ENCODE measurements at regions not wholly inside any gene's neighbourhood (a gene's known extent, or its start where the extent isn't known, plus 50 kb on each side); places are given as distances from the start of the nearest gene placed in this dataset.
A peak's percentile ranks its signal among the peaks of the same experiment; 100 is the strongest.

DNA sequence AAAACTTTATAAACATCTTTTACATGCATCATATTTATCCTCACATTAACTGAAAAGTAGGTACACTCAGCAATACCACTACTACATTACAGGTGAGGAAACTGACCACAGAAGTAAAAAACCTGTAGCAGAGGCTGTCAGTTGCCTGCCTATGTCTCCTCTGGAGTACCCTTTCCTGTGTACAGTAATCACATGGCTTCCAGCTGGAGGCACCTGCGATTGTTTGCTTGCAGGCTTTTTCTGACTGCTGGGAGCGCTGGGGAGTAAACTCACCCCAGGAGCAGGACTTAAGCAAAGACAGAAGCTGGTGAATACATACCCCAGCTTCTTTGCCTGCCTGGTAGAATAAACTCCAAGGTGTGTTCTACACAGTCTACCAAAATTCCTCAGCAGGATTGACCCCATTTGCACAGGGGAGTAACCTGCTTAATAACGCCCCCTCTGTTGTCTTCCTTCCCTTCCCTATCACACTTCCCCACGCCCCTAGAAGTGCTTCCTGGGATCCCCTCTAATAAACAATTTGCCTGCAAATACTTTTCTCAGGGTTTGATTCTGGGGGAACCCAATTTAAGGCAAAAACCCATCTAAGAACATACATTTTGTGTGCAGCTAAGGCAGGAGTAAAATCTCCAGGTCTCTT lies 138.9 kb downstream of the PTH2R start:
- peak; percentile 10 for DNase-seq

DNA sequence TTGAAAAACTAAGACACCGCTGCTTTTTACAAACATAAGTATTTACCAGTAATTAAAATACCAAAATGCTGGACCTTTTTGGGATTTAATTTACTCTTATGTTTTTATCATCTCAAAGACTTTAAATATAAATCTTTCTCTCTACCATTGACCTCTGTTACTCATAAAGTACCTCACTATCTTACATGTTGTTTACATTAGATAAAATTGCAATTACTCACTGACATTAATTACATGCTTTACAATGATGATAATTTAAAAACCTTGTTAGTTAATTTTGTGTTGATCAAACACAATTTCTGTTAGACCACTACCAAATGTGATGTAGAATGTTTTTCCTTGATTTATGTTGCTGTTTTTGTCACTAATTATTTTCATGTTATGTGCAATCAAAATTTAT lies 139.5 kb downstream of the PTH2R start:
- DNase-seq = no peak

DNA sequence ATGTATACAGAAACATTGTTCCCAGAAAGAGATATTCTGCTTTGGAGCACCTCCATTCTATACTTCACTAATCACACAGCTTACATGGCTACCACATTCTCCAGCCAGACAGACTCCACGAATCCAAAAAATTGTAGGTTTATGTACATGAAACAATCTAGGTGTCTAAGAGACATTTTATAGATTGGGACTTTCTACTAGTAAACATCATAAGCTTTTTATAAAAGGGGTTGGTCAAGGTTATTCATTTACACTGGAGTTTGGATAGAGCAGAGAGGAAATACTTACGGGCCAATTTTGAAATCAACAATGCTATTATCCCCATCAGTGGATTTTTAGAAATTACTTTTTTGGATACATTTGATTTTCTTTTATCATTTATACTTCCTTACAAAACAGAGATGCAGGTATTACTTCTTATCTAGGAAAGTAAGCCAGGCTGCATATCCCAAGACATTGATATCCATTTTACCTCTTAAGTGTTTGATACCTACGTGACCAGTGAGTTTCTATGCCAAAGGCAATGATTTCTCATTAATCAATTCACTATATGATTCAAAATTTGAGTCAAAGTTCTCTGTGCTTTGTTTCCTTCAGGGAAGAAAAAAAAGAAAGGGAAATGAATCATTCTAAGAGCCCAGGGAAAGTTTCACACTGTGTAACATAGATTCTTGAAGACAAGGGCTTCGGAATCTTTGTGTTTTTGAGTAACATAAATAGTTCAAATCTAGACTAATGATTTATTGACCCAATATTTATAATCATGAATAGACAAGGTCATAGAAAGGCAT lies 140.5 kb downstream of the PTH2R start:
- DNase-seq = no peak

DNA sequence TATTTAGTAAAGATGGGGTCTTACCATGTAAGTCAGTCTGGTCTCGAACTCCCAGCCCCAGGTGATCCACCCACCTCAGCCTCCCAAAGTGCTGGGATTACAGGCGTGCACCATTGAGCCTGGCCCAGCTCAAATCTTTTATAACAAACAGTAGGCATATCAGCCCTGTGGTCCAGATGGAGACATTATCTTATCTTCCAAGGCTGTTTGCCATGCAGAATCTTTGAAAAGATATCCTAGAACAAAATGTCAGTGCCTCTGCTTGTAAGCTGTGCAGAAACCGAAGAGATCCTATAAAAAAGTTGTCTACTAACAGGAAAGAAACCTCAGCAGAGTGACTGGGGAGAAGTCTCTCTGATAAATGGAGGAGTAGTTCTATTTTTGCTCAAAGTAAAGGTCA lies 142.1 kb downstream of the PTH2R start:
- no peak for DNase-seq

DNA sequence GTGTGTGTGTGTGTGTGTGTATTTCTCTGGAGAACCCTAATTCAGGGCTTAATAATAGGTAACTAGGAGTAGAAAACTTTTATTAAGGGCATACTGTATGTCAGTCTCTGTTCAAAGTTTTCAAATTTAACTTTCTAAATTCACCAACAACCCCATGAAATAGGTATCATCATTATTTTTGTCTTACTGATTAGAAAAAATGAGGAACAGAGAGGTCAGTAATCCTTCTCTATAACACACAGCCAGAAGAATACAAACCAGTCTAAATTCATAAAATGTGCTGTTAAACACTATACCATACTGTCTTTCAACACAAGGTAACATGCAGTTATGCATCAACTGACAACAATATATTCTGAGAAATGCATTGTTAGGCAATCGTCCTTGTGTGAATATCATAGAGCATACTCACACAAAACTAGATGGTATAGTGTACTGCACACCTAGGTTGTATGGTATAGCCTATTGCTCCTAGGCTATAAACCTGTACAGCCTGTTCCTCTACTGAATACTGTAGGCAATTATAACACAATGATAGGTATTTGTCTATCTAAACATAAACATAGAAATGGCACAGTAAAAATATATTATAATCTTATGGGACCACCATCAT lies 143.1 kb downstream of the PTH2R start:
- no peak for DNase-seq

DNA sequence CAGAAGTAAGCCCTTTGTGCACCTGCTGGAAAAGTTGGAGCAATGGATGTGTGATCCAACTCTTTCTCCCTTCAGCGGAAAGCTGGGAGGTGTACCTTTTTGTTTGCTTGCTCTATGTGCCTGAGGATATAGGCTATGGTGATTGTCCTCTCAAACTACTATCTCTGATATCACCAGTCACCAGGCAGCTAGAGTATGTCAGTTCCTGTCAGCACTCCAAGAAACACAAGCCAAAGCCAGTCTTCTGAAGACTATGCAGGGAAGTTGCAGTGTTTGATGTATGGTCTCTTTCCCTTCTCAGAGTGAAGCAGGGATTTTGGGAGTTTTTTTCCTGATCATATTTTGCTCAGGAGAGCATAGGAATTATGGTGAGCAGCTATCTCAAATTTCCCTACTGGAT lies 146.4 kb downstream of the PTH2R start:
- DNase-seq = no peak

DNA sequence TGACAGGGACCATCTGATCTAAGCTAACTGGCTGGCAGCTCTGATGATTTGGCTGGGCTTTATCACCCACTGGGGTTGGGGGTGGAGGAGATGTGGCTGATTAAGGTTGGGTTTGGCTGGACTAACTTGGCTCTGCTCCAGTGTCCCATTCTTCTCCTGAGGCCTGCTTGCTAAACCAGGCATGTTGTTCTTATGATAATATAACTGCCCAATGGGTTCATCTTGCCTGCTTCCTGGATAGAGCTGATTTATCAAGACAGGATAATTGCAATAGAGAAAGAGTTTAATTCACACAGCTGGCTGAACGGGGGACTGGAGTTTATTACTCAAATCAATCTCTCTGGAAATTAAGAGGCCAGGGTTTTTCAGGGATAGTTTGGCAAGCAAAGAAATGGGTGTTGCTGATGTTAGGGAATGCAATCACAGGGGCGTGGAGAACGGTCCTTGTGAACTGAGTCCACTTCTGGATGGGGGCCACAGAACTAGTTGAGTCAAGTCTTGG lies 150.4 kb downstream of the PTH2R start:
- no peak for DNase-seq

DNA sequence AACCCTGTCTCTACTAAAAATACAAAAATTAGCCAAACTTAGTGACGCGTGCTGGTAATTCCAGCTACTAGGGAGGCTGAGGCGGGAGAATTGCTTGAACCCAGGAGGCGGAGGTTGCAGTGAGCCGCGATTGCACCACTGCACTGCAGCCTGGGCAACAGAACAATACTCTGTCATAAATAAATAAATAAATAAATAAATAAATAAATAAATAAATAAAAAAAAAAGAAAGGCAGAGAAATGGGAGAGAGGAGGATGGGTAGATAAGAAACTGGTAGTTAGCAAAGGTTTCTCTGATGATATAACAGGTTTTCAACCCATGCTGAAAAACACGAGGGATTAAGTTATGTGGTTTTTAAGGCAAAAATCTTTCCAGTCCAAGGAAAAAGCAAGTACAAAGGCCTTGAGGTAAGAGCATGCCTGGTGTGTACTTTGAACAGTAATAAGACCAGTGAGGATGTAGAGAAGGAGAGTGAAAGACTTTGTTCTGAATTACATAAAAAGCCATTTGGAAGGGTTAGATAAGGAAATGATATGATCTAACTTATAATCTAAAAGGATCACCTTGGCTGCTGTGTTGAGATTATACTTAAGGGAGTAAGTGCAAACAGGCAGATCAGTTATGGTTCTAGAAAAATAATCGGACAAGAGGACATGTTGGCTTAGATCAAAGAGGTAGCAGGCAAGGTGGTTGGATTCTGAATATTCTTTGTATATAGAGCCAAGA lies 159.3 kb downstream of the PTH2R start:
- DNase-seq = no peak

DNA sequence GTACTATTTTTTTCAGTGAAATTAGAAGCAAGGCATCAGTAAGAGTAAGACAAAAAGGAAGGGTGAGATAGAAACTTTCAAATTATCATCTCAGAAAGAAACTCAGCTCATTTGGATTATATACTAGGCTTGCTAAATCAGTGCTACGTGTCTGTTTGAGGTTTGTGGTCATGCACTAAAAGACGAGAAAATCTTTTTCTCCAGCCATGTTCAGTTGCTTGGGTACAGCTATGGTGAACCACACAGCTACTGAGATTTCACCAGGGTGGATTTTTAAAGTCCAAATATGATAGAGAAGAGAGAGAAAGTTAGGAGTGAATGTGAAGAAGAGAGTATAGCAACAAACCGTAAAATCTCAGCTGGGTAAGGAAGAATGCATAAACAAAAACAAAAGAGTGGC lies 161.6 kb downstream of the PTH2R start:
- no peak for DNase-seq

DNA sequence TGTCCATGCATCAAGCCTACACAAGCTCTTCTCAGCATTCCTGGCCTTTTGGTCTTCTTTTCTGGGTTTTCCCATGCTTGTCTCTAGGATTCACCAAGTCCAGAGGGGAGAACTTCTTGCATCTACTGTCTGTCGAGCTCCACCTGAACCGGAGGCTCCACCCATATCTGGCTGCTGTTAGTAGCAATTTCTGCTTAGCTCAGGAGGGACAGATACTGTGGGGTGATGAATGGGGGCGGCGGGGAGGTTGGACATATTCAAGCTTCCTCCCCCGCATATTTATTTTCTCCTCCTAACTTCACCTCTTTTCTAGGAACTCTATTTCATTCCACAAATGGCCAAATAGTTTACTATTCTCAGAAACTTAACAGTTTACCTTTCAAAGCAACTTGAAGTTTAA lies 163.5 kb downstream of the PTH2R start:
- DNase-seq = no peak

DNA sequence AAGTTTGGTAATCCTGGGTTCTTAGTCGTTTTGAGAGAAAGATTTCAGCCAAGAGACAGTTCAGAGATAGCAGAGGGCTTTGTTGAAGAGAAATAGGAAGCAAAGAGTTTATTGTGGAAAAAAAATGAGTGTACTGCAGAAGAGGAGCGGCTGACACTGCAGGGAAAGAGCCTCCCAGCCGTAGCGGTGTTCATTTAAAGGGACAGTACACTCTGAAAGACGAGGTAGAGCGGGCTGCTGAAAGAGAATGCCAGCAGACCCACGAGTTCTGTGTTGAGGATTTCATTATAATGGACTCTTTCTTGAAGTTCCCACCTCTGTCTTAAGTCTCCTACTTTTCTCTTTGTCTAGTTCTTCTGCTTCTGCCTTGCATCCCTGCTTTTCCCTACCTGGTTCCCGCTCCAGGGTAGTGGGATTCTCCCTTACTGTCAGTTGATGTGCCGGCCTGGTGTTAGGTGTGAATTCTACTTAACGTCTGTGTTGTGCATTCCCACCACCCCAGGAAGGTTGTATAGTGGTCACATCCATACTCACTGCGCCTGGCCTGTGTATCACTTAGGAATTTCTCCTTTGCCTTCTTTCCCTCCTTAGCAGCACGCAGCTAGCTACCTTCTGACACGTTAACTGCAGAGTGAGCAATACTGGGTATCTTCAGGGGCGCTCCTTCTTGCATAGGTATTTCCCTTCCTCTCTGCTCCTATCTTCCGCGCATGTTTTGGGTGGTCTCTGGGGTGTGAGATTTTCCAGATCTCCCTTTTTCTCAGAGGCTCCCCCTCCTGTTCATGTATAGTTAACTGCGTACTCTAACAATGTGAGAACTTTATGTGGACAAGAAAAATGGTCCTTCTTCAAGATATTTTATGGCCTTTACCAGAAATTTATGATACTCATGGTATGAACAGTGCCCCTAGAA lies 164.5 kb downstream of the PTH2R start:
- no peak for DNase-seq

DNA sequence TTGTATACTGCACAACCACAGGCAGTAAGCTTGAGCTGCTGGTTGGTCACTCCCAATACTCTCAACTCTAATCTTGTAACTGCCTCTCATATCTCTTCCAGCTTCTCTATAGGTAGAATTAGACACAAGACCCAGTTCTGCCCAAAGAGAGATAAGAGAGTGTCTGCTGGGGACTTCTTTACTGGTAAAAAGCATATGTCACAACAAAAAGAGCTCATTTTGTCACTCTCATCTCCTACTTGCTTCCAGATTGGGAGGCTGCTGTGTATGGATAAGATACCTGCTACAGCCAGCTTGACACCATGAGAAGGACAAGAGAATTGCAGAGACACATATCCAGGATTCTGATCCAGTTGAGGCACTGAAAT lies 165.2 kb downstream of the PTH2R start:
- DNase-seq = no peak

DNA sequence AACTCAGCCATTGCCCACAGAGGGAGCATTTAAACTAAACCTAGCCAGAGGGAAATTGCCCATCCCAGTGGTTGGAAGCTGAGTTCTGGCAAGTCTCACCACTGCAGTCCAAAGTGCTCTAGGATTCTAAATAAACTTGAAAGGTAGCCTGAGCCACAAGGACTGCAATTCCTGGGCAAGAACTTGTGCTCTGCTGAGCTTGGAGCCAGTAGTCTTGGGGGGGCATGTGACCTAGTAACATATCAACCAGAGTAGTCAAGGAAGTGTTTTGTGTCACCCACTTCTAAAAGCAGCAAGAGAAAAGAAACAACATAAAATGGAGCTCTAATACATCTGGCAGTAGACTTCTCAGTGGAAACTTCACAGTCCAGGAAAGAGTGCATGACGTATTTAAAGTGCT lies 167.0 kb downstream of the PTH2R start:
- DNase-seq = no peak

DNA sequence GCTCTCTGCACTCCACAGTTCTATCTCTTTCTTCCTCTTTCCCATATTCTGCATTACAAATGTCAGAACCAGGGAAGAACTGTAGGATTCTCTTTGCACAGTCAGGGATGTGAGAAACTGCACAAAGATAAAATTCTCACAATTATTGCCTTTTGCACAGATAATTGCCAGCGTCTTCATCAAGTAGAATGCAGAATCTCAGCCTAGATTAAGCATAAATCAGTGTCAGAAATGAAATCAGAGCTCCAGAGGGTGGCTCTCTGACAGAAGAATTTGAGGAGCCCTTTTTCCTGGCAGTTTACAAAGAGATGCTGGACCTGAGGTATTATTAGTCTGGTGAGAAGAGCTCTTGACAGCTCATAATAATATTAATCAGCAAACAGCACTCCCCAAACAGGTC lies 173.1 kb downstream of the PTH2R start:
- no peak for DNase-seq

DNA sequence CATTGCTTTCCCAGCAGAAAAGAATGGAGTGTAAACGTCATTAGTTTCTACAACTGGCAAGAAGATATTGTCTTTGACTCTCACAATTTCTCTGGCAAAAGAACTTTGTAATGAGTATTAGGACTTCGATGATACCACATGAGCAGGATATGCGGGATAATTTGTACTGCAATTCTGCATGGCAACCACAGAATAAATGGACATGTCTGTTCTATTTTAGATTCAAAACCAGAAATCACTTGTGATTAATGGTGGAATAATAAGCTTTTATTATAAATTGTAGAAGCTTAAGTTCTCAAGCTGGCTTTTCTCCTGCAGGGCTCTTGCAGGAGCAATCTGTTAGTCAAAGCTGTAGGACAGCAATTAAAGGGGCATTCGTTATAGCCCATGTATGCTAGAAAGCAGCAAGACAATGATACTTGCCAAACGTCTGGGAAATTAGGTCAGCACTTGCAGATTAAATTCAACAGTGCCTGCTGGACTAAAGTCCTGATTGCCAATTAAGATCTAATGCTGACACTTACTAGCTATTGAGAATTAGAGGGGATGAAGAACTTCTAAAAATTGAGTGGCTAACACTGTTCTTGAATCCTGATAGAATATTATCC lies 177.9 kb downstream of the PTH2R start:
- no peak for DNase-seq

DNA sequence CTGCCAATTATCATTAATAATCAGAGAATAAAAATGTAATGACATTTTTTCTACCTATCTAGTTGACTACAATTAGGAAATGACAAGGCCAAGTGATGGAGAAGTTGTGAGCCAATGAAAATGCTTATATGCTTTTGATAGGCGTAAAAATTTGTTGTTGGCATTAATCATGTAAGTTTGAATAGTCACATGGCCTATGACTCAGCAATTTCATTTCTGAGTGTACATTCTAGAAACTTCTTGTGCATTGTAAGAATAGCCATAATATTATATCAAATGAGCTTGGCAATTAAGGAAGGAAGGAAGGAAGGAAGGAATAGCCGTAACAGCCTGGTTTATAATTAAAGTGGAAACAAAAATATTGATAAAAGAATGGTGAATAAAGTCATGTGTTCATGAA lies 179.9 kb downstream of the PTH2R start:
- DNase-seq = no peak

DNA sequence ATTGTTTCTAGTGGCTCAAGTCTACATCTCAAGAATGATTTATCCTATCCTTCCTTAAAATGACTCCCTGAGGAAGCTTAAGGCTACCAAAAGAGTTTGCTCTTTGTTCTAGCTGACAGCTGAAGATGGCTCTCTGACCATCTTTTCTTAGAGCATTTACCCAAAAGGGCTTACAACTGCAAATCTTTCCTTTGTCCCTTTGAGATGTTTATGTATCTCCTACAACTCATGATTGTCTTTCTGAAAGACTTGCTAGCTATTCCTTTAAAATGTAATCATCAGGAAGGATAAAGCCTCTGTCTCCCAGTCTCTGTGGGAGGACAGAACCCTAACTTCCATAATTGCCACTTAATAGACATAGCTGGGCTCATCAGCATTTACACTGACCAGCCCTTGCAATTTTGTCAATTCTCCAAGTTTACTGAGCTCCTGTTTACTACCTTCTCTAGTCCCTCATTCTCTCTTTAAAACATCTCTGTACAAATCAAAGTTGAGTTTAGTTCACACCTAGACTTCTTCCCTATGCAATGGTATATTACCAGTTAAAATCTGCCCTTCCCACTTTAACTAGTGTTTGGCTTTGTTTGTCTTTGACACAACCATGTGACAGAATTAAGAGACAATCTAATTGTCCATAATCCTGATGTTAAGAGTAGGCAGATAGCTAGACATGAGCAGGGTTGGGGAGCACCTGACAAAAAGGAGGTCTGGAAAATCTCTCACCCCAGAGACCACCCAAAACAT lies 188.2 kb downstream of the PTH2R start:
- no peak for DNase-seq

DNA sequence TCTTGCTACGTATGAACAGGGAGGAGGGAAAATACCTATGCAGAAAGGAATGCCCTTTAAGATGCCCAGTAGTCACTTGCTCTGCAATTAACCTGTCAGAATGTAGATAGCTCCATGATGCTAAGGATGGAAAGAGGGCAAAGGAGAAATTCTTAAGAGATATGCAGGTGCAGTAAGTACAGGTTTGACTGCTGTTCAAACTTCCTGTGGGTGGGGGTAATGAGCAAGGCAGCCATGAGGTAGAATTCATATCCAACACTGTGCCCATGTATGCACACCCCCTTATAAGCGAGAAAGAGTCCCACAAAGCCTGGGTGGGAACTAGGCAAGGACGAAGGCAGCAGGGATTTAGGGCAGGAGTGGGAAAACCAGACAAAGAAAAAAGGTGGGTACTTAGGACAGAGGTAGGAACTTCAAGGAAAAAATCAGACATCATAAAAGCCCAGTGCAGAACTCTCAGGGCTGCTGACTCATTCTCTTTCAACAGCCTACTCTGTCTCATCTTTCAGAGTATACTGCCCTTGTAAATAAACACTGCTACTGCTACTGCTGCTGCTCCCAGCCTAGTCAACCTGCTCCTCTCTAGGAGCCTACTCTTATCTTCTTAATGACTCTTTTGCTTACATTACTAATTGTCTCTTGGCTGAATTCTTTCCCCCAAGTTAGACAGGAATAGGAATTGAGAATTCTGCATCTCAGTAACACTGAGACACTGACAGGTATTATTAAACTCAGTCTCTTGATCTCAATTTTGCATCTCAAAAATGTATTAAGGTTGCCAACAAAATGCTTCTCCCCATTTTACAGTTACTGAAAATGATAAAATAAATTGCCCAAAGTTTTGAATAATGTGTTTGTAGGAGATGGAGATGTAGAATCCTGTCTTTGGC lies 189.0 kb downstream of the PTH2R start:
- DNase-seq = no peak

DNA sequence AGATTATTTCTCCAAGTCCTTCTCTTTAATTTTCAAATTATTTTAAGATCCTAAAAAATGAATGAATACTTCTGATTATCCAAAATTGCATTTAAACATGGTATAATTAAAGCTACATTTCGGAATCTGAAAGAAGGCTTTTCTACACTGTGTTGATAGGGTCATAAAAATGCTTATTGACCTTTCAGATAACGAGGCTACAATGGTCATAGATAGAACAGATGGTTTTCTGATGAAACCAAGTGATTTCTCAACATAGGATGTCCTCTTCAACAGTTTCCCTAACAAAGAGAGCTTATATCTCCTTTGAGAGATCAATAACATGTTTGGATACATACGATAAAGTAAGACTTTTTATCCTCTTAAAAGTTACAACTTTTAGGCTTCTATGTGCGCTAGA lies 201.1 kb downstream of the PTH2R start:
- DNase-seq = no peak

Data from NCI-H1436 treated with DMSO at 0.1 percent for 48 hours (cell line).